Gastroesophageal sphincter (tissue), 4 donors: ENCODE measurements at regions not wholly inside any gene's neighbourhood (a gene's known extent, or its start where the extent isn't known, plus 50 kb on each side); places are given as distances from the start of the nearest gene placed in this dataset.

ENCODE experiments used
- ATAC-seq: fragments of 150-250 bp; one replicate; pipeline ENCODE4 v1.9.1; 2016; ENCODE audit warnings: mild to moderate bottlenecking, moderate library complexity
- H3K27ac ChIP-seq, 4 donors: fragments of 200-600 bp; sonication (generic) in 3 of 4; 1 replicate in 3 of 4; 2 replicates in 1 of 4; pipeline ENCODE4 v1.5.1; 2016 to 2019
- H3K27me3 ChIP-seq: fragments of 200-600 bp; sonication (generic); one replicate; pipeline ENCODE4 v1.5.1; 2019
- H3K36me3 ChIP-seq, 2 donors: fragments of 200-600 bp; sonication (generic); one replicate each; pipeline ENCODE4 v1.5.1; 2019; ENCODE audit warnings: control low read depth in 1 of 2
- H3K4me1 ChIP-seq, 3 donors: fragments of 200-600 bp; sonication (generic); 1 replicate in 2 of 3; 2 replicates in 1 of 3; pipeline ENCODE4 v1.5.1; 2016 to 2019; ENCODE audit warnings: control low read depth in 2 of 3
- H3K4me3 ChIP-seq, 2 donors: fragments of 200-600 bp; sonication (generic); one replicate each; pipeline ENCODE4 v1.5.1; 2019; ENCODE audit warnings: mild to moderate bottlenecking in 1 of 2, moderate library complexity in 1 of 2
- H3K9me3 ChIP-seq, 3 donors: fragments of 200-600 bp; sonication (generic); one replicate each; pipeline ENCODE4 v1.5.1; 2017 to 2019; ENCODE audit warnings: control low read depth in 2 of 3
- EP300 ChIP-seq: sonication (generic); formaldehyde crosslinking; IDR thresholded peaks from one replicate; pipeline ENCODE4 v1.6.1; 2017; ENCODE audit warnings: antibody characterized with exemption, mild to moderate bottlenecking
- POLR2A ChIP-seq, 2 donors: fragments of 450-650 bp; IDR thresholded peaks; one replicate each; pipeline ENCODE4 v1.6.1; 2017; ENCODE audit warnings: antibody characterized with exemption in 2 of 2, mild to moderate bottlenecking in 2 of 2, moderate library complexity in 1 of 2
- POLR2AphosphoS5 ChIP-seq: sonication (generic); formaldehyde crosslinking; IDR thresholded peaks from one replicate; pipeline ENCODE4 v1.6.1; 2017; ENCODE audit warnings: antibody characterized with exemption
- WGBS, 2 donors: methylation state at CpG; one replicate each; pipeline ENCODE4 v1.1.5; 2018; ENCODE audit warnings: low coverage in 1 of 2; 5-methylcytosine and 5-hydroxymethylcytosine counted together
- TF ChIP-seq, protein P1 (sequence below), 4 experiments: fragments of 200-600 bp in 2 of 4; fragments of 450-650 bp in 2 of 4; sonication (generic) in 1 of 4; IDR thresholded peaks; one replicate each; pipeline ENCODE4 v1.5.1; 2017 to 2019; ENCODE audit warnings: antibody characterized with exemption in 4 of 4, mild to moderate bottlenecking in 2 of 4, moderate library complexity in 2 of 4

DNA sequence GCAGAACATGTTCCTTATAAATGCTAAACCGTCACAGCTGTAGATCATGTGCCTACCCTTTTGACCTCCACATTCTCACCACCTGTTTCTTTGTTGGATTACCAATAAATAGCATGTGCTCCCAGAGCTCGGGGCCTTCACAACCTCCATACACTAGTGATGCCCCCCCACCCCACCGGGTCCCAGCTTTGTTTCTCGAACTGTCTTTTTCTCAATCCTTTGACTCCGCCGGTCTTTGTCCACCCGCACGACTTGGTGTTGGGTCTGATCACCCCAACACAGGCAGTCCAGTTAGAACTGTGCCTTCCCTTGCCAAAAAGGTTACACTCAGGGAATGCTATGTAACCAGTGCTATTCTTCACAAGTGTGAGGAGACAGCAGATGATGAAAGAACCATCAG is 485.9 kb upstream of the C9orf72 start:
- 90 to 91% methylated on average over 4 to 8 of the region's 8 CpGs for WGBS, 2 donors
- ATAC-seq = no peak

GRCh38 chr9:28064241-28064815 is 491.0 kb upstream of the C9orf72 start:
- Histone ChIP-seq H3K27ac (no peak overlapping the region), H3K4me1 (no peaks in the 10 kb centered on the region), H3K27me3 (no peaks in the 10 kb centered on the region), H3K9me3 (no peaks in the 10 kb centered on the region), H3K4me3 (no peak overlapping the region), H3K36me3 (no peaks in the 10 kb centered on the region)
- WGBS, 2 donors = 50 to 58% methylated on average over 1 to 8 of the region's 9 CpGs
- TF ChIP-seq, protein P1, sequence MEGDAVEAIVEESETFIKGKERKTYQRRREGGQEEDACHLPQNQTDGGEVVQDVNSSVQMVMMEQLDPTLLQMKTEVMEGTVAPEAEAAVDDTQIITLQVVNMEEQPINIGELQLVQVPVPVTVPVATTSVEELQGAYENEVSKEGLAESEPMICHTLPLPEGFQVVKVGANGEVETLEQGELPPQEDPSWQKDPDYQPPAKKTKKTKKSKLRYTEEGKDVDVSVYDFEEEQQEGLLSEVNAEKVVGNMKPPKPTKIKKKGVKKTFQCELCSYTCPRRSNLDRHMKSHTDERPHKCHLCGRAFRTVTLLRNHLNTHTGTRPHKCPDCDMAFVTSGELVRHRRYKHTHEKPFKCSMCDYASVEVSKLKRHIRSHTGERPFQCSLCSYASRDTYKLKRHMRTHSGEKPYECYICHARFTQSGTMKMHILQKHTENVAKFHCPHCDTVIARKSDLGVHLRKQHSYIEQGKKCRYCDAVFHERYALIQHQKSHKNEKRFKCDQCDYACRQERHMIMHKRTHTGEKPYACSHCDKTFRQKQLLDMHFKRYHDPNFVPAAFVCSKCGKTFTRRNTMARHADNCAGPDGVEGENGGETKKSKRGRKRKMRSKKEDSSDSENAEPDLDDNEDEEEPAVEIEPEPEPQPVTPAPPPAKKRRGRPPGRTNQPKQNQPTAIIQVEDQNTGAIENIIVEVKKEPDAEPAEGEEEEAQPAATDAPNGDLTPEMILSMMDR (IDR thresholded peaks at IDR 0.05) = no peak
- TF ChIP-seq POLR2A (IDR thresholded peaks at IDR 0.05) = no peak
- no peak for TF ChIP-seq POLR2AphosphoS5
- no peak for ATAC-seq

More for the DNA sequence above, 485.9 kb upstream of the C9orf72 start:
- TF ChIP-seq, protein P1 (IDR thresholded peaks at IDR 0.05) = no peak
- no peak for TF ChIP-seq POLR2A (IDR thresholded peaks at IDR 0.05)
- TF ChIP-seq POLR2AphosphoS5 = no peak
- TF ChIP-seq EP300 = no peak
- Histone ChIP-seq H3K4me1 (no peaks in the 10 kb centered on the region), H3K4me3 (no peak overlapping the region), H3K27me3 (no peaks in the 10 kb centered on the region), H3K9me3 (no peaks in the 10 kb centered on the region), H3K27ac (no peak overlapping the region), H3K36me3 (no peaks in the 10 kb centered on the region)

GRCh38 chr9:28073270-28073669 is 500.0 kb upstream of the C9orf72 start:
- Histone ChIP-seq H3K9me3 (no peaks in the 10 kb centered on the region), H3K27ac (no peak overlapping the region), H3K27me3 (no peaks in the 10 kb centered on the region), H3K4me1 (no peaks in the 10 kb centered on the region), H3K36me3 (no peaks in the 10 kb centered on the region), H3K4me3 (no peak overlapping the region)
- TF ChIP-seq, protein P1 (IDR thresholded peaks at IDR 0.05) = peak in 2 of 4 experiments; percentile 16 to 57
- TF ChIP-seq POLR2AphosphoS5 = no peak
- no peak for ATAC-seq
- WGBS, 2 donors = 33 to 56% methylated on average over 1 of the region's 1 CpG

DNA sequence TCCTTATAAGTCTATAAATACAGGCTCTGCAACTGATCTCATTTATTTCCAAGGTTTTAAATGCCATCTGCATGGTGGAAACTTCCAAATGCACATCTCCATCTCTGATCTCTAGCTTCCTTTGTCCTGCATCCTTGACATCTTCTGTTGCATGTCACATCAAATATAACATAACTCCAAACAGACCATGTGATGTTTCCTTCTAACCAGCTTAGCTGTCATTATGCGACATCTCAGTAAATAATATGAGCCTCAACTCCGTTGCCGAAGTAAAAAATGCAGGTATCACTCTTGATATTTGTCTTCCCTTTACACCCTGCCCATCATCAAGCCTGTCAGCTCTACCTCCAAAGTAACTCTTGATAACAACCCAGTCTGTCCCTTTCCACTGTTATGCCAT is 506.4 kb upstream of the C9orf72 start:
- H3K27me3 ChIP-seq = no peaks in the 10 kb centered on the region
- H3K27ac ChIP-seq = no peak overlapping the region
- no peaks in the 10 kb centered on the region for H3K4me1 ChIP-seq
- WGBS, 2 donors = 71 to 73% methylated on average over 2 to 3 of the region's 3 CpGs
- no peak overlapping the region for H3K4me3 ChIP-seq
- TF ChIP-seq, protein P1 (IDR thresholded peaks at IDR 0.05) = no peak
- no peaks in the 10 kb centered on the region for H3K9me3 ChIP-seq
- ATAC-seq = no peak
- no peaks in the 10 kb centered on the region for H3K36me3 ChIP-seq

DNA sequence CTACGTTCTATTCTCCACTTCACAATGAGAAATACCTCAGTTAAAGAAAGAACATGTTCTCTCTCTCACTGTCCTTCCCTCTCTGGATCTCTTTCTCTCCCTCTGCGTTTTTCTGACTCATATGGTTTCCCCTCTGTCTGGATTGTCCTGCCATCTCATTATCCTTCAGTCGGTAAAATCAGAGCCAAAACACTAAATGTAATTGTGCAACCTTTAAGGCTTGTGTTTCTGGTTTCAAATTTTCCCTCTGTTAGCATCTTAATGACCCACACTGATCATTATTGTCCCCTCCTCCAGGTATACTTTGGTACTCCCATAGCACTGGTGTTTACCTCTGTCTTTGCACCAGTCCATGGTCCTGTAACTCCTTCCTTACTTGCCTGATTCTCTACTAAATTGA is 509.4 kb upstream of the C9orf72 start:
- WGBS, 2 donors = 72 to 78% methylated on average over 3 of the region's 3 CpGs
- Histone ChIP-seq H3K4me3 (no peak overlapping the region), H3K9me3 (no peaks in the 10 kb centered on the region), H3K4me1 (no peaks in the 10 kb centered on the region), H3K36me3 (no peaks in the 10 kb centered on the region), H3K27me3 (no peaks in the 10 kb centered on the region), H3K27ac (no peak overlapping the region)
- no peak for ATAC-seq
- TF ChIP-seq EP300 = no peak
- TF ChIP-seq, protein P1 (IDR thresholded peaks at IDR 0.05) = no peak
- TF ChIP-seq POLR2A (IDR thresholded peaks at IDR 0.05) = no peak
- TF ChIP-seq POLR2AphosphoS5 = no peak
